Stimulated activated CD8-positive, alpha-beta memory T cell treated with anti-CD3 and anti-CD28 coated beads, Interleukin-7, amount 100 ng/mL, for 4 hours (primary cell): ENCODE measurements at regions not wholly inside any gene's neighbourhood (a gene's known extent, or its start where the extent isn't known, plus 50 kb on each side); places are given as distances from the start of the nearest gene placed in this dataset.

ENCODE experiments used
- DNase-seq, 2 donors: peaks; one replicate each; pipeline ENCODE4 v3.0.0-alpha.2; 2020; ENCODE audit warnings: low read depth in 2 of 2

DNA sequence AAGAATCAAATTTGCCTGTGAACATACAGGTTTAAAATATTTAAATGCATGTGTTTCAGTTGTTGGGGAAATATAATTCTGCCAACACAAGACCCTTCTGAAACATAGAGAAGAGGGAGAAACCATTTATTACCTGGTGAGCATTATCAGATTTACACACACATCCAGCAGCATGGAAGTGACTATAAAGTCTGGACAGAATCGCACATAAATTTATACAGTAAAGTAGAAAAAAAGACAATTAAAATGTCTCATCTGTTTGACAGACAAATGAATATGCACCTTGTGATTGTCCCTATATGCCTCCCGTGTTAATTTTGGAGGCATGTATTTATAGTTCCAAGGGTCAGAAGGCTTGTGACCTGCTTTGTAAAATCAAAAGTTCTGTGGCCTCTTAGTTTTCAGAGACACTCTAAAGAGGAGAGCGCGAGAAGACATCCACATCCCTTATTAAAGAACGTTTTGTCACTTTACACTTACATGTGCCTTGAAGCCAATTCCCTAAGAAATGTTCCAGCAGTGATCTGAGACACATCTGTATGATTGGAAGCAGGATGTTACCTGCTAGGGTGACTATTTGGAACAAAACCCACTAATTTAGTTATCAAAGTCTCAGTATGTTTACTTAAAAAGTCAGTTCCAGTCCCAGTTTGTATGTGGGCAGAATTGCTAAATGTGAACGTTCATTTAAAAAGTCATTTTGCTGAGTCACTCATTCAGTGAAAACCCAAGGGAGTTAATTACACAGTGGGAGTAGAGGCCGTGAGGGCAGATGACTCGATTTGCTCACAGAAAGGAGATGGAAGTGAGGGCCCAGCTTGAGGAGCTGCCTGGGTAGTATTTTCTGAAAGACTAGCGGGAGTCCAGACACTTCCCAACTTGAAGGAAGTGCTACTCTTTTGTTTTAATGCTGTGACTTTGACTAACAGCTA lies 527.6 kb upstream of the MEX3C start:
- DNase-seq, result no peak

- DNase-seq, result no peak
Observed at GRCh38 chr18:51726614-51727013, 529.1 kb upstream of the MEX3C start.

DNA sequence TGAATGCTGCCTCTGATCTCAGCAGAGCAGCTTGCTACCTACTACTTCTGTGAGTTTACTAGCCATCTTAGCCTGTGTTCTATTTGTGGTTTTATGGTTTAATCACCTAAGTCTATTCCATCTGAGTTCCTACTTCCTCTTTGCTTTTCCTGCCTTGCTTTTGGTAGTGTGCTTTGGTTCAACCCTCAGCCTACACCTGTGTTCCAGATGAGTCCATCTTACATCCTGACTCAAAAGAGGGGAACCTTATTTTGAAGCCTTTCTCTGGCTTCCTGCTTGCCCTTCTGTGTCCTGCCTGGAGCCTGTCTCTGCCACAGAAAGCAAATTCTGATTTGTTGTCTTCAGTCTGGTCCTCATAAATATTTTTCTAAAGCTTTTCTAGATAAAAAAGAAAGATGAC lies 530.3 kb upstream of the MEX3C start:
- no peak for DNase-seq

DNA sequence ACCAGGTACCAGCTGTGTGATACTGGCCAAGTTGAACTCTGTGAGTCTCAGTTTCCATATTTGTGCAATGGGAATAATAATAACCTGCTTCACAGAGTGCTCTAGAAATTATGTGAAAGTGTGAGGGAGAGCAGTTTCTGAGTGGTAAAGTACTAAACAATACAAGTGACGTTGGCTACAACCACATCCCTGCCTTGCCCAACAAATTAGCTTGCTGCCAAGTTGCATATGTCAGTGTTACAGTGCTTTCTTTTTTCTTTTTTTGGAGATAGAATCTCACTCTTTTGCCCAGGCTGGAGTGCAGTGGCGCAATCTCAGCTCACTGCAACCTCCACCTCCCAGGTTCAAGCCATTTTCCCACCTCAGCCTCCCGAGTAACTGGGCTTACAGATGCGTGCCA lies 533.6 kb upstream of the MEX3C start:
- no peak for DNase-seq

DNA sequence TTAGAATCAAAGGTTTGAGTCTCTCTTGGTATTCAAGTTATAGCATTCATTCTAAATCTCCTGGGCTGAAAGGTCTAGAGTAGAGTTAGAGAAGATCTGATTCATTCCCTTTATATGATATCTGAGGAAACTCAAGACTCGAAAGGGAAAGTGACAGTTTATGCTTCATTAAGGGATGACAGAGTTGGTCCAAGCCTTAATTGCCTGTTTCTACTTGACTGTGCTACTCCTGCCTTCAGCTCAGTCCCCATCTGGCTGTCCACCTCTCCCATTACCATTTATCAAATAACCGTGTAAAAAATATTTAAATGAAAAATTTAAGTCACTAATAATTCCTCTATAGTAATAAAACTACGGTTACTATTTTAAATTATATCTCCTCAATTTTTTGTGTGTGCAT lies 537.1 kb upstream of the MEX3C start:
- DNase-seq, result no peak

GRCh38 chr18:51739044-51739666 lies 541.7 kb upstream of the MEX3C start:
- DNase-seq, result no peak

GRCh38 chr18:51751901-51752300 lies 554.4 kb upstream of the MEX3C start:
- DNase-seq, result no peak

DNA sequence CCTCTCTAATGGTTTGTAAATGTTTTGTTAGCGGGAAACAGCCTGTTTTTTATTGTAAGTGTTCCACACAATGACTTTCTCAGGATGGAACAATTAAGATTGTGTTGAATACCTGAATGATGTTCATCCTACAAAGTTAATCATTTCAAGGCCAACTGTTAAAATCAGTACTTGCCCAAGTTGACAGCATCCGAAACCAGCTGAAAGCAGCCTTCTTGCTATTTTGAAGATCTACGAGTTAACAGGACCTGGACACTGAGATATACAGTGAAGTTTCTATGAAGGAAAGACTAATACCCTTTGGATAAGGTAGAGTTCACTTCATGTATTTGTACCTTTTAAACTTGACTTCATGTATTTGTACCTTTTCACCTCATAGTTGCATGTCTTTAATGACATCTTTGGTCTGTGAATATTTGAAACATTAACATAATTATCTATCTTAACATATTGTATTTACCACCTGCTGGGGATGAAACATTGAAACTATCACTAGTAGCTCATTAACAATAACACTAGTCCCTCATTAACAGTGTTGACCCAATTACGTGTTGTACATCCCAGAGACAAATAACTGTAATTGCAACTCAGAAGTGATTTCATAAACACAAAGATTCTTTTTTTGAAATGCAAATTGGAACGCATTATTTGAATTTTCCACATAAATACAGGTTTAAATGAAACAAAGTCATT lies 556.0 kb upstream of the MEX3C start:
- DNase-seq, result no peak

DNA sequence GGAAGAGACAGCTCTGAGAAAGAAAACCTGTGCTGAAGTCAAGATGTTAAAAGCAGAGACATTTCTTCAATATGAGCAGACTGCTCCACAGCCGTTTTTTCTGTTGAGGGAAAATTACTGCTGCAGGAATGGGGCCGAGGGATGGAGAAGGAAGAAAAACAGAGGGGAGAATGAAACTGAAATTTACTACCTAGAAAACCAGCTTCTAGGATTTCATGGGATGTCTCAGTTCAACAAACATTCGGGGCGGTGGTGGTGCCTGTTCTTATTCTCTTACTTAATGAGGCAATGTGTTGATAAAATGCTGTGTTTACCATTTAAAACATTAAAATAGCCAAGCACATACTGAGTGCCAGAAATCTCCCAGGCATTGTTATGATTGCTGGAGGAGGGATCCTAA lies 557.1 kb upstream of the MEX3C start:
- DNase-seq, result no peak

GRCh38 chr18:51757255-51757924 lies 559.9 kb upstream of the MEX3C start:
- DNase-seq, result no peak

GRCh38 chr18:51762373-51762772 lies 564.9 kb upstream of the MEX3C start:
- DNase-seq, result no peak

- no peak for DNase-seq
Observed at GRCh38 chr18:51765606-51766360, 568.3 kb upstream of the MEX3C start.

DNA sequence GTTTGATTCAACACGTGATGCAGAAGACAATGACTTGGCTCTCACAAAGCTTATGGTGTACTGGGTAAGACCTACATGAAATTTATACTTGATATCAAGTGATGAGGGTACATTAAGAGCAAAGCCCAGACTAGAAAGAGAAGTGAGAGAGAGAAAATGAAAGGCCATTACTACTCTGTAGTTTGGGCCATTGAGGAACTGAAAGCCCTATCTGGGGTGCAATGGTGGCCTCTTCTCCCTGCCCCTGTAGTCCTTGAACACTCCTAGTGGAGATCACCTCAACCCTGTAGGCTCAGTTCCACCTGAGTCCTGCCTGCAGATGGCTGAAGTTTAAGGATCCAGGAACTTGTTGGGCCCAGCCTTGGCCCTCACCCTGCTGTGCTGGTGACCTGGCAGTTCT lies 569.8 kb upstream of the MEX3C start:
- no peak for DNase-seq

DNA sequence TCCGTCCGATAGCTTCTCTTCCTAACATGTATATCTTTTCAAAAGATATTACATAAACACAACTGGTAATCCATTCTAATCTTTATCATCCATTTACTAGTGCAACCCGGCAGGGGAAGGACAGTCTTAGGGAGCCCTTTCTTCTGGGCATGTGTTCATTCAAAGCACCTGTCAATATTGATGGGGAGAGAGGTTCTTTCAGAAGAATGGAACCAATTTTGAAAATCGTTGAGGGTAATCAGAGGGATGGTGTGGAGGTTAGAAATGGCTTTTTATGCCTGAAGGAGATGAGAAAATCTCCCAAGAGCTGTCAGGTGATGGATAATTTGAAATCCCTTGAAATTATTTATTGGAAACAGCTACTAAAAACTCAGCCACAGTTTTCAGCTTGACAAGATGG lies 561.9 kb upstream of the DCC start:
- DNase-seq, result no peak

DNA sequence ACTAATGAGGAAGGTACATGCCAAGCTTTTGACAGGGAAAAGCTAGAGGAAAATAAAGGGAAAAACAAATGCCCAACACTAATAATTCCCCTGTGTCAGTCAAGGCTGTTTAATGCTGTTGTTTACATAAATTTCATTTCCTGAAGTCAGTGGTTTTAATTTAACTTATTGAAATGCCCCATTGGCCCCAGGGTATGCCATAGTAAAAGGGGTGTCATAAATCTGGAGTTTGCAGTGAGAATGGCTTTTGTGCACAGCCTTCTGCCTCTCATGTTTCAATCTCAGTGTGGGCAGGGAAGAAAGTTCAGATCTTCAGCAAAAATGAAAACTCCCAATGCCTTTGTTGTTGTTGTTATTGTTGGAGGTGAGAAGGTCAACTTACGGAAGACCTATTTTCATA lies 550.1 kb upstream of the DCC start:
- no peak for DNase-seq

DNA sequence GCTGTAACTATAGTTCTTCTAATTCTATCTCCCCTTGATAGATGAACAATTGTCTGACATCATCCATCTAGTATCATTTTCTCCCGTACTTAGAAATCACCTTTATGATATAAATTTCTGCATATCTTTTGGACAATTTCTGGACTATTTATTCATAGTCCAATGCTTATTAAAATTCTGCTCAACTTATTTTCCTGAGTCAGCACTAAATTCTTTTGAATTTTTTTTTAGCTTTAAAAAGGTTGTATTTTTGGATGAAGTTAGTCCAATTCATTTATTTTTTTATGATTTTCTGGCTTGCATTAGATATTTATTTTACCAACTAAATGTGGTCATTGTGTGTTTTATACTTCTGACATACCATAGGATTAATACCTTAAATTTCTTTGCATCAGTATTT lies 538.5 kb upstream of the DCC start:
- no peak for DNase-seq

DNA sequence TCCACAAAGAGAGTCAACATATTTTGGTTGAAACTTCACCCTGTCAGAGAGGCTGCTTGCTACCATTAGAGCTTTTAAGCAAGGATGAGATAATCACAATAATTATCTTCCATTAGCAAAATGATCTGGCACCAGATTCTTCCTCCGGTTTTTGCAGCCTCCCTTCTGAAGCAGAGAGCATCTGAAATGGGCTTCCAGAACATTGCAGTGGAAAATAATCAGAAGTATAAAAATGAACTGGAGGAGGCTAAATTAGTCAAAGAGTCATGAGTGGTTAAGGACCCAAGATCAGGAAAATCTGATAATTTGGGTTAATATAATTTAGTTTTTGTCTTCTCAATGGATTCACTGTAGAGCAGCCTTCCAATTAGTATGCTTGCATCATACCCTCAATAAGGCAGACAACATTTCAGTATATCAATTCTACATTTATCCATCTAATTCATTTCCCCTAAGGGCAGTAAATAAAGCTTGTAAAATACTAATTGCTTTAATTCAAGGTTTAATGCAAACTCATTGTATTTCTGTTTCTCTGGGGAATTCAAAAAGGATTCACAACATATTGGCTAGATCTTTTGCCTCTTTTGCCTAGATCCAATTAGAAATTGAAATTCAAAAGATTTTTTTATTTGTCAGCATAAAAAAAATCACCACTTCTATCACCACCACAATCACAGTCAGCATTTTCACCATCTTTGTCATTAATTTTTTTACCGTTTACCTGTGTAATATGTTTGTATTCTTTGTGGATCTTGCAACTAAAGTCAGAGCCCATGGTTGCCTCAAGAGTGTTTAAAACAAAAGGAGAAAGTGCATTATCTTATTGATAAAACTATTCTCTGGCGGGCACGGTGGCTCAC lies 537.2 kb upstream of the DCC start:
- DNase-seq, result no peak

- no peak for DNase-seq
Observed at GRCh38 chr18:51807336-51807735, 532.7 kb upstream of the DCC start.

DNA sequence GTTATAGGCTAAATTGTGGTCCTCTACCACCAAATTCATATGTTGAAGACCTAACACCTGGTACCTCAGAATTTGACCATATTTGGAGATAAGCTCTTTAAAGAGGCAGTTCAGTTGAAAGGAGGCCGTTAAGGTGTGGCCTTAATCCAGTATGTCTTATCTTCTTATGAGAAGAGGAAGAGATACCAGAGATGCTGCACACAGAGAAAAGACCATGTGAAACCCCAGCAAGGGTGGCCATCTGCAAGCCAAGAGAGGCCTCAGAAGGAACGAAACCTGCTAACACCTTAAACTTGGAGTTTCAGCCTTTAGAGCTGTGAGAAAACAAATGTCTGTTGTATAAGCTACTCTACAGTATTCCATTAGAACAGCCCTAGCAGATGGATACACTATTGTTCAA lies 528.1 kb upstream of the DCC start:
- DNase-seq, result no peak

GRCh38 chr18:51813740-51814139 lies 526.3 kb upstream of the DCC start:
- DNase-seq, result no peak

DNA sequence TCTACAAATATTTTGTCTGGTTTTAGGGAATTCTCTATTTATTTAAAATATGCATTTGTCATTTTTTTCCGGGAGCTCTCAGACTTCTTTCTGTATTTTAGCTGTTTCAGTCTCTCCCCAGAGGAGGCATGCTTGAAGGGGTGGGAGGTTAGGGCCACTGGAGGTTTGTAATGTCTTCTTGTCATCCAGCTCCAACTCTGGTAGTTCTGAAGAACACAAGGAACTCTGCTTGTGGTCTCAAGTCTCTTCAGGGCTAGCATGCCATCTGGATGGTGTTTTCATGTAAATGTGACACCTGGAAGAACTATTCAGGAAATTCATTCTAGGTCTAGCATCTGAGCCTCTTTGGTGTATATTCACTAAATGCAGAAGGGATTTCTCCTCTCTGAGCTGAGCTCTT lies 518.4 kb upstream of the DCC start:
- no peak for DNase-seq
